Stimulated activated naive CD8-positive, alpha-beta T cell treated with anti-CD3 and anti-CD28 coated beads, Interleukin-15, amount 100 ng/mL, for 72 hours (primary cell): ENCODE measurements at regions not wholly inside any gene's neighbourhood (a gene's known extent, or its start where the extent isn't known, plus 50 kb on each side); places are given as distances from the start of the nearest gene placed in this dataset.
A peak's percentile ranks its signal among the peaks of the same experiment; 100 is the strongest.
"Not testable (repeated sequence)": the region's sequence is repeated elsewhere in the genome, so short reads cannot be mapped to it uniquely, and the experiment has no call there.

Experiments used
- ATAC-seq: fragments of 150-1000 bp; cut with Tn5 transposase; 2 replicates; pipeline ENCODE4 v1.10.0; 2021; ENCODE audit warnings: mild to moderate bottlenecking, moderate library complexity
- DNase-seq, 2 donors: peaks; one replicate each; pipeline ENCODE4 v3.0.0; 2021 to 2022
- H3K27ac Mint-ChIP-seq, 2 donors: one replicate each; pipeline ENCODE4 v1.8.0; 2022; ENCODE audit warnings: mild to moderate bottlenecking in 2 of 2, mixed read lengths in 2 of 2, moderate library complexity in 2 of 2
- H3K27me3 Mint-ChIP-seq: one replicate; pipeline ENCODE4 v1.8.0; 2022; ENCODE audit warnings: mixed read lengths
- H3K4me1 Mint-ChIP-seq: one replicate; pipeline ENCODE4 v1.8.0; 2022; ENCODE audit warnings: mild to moderate bottlenecking, mixed read lengths
- H3K4me3 Mint-ChIP-seq, 2 donors: one replicate each; pipeline ENCODE4 v1.8.0; 2022; ENCODE audit warnings: mild to moderate bottlenecking in 2 of 2, mixed read lengths in 2 of 2, moderate library complexity in 1 of 2
- H3K9me3 Mint-ChIP-seq, 2 donors: one replicate each; pipeline ENCODE4 v1.8.0; 2022; ENCODE audit warnings: mixed read lengths in 2 of 2

DNA sequence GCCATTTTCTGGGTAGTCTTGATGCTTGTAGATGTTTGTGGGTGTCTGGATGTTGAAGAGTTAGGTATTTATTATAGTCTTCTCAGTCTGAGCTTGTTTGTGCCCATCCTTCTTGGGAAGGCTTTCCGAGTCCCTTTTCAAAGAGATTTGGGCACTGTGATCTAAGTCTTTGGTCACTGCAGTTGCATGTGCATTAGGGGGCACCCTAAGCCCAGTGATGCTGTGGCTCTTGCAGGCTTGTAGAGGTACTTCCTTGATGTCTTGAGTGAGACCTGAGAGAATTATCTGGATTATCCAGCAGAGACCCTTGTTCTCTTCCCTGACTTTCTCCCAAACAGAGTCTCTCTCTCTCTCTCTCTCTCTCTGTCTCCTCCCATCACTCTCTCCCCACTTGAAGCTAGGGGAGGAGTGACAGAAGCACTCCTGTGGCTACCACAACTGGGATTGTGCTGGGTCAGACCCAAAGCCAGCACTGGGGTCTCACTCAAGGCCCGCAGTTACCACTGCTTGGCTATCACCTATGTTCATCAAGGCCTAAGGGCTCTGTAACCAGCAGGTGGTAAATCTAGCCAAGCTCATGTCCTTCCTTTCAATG lies 68.5 kb downstream of the TMCO5A start:
- ATAC-seq (peak; percentile 61), DNase-seq (peak; percentile 8 to 35)
- Mint-ChIP-seq H3K27ac (no peak overlapping the region), H3K4me3 (no peak overlapping the region), H3K4me1 (no peaks in the 10 kb centered on the region), H3K9me3 (peaks cover 12 to 16% of the 10 kb centered on the region in 2 donors), H3K27me3 (peaks cover 22% of the 10 kb centered on the region)

DNA sequence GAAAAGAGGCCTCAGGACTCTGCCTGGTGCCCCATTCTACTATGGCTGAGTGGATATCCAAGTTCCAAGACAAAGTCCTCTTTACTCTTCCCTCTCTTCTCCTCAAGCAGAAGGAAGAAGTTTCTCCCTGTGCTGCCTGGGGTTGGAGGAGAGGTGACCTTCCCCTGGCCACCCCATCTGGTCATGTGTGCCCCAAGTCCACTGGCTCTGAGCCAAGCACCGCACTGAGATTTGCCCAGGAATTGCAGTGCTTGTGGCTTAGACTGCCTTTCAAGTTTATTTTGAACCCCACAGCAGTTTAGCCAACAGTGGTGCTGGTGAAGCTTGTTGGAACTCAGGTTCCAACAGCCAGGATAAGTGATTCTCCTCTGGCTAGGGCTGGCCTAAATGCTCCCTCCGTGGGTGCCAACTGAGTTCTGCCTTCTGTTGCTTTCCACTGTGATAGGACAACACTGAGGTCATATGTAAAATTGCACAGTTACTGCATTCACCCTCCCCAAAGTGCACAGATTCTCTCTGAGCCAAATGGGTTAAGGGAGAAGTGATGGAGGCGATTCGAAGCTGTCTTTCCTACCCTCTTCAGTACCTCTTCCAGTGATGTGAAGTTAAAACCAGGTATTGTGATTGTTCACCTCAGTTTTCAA lies 69.9 kb downstream of the TMCO5A start:
- H3K4me1 Mint-ChIP-seq, result no peaks in the 10 kb centered on the region
- peak overlapping the region in 1 of 2 donors; percentile 36 for H3K27ac Mint-ChIP-seq
- peaks cover 12 to 16% of the 10 kb centered on the region in 2 donors for H3K9me3 Mint-ChIP-seq
- no peak for DNase-seq
- H3K27me3 Mint-ChIP-seq, result peaks cover 17% of the 10 kb centered on the region
- no peak for ATAC-seq
- H3K4me3 Mint-ChIP-seq, result no peak overlapping the region

GRCh38 chr15:38005953-38006808 lies 71.7 kb downstream of the TMCO5A start:
- Mint-ChIP-seq H3K9me3 (peaks cover 12 to 16% of the 10 kb centered on the region in 2 donors), H3K27ac (no peak overlapping the region), H3K27me3 (peaks cover 15% of the 10 kb centered on the region), H3K4me3 (no peak overlapping the region), H3K4me1 (no peaks in the 10 kb centered on the region)
- no peak for DNase-seq
- no peak for ATAC-seq

GRCh38 chr15:38010395-38010794 lies 76.0 kb downstream of the TMCO5A start:
- Mint-ChIP-seq H3K4me3 (no peak overlapping the region), H3K27me3 (peaks cover 11% of the 10 kb centered on the region), H3K27ac (no peak overlapping the region), H3K9me3 (no peaks in the 10 kb centered on the region), H3K4me1 (no peaks in the 10 kb centered on the region)
- DNase-seq (no peak), ATAC-seq (no peak)

DNA sequence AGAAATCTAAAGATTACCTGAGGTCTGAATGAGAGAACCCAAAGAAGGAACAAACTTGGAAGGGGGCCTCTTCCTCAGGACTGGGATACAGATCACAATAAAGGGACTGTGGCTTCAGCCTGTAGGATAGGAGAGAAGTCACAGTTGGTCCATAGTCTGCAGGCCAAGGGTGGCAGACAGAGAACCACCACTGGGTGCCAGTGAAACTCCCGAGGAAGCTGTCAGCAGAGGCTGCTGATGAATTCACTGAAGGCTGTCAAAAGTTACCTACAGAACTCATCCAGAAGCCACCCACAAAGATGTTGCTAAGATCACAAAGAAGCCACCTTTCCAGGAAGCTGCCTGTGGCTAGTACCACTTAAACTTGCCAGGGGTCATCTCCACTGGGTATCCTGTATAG lies 78.5 kb downstream of the TMCO5A start:
- no peaks in the 10 kb centered on the region for H3K4me1 Mint-ChIP-seq
- ATAC-seq (no peak), DNase-seq (no peak)
- H3K27ac Mint-ChIP-seq, result no peak overlapping the region
- H3K9me3 Mint-ChIP-seq, result no peaks in the 10 kb centered on the region
- no peak overlapping the region for H3K4me3 Mint-ChIP-seq
- peaks cover 21% of the 10 kb centered on the region for H3K27me3 Mint-ChIP-seq

DNA sequence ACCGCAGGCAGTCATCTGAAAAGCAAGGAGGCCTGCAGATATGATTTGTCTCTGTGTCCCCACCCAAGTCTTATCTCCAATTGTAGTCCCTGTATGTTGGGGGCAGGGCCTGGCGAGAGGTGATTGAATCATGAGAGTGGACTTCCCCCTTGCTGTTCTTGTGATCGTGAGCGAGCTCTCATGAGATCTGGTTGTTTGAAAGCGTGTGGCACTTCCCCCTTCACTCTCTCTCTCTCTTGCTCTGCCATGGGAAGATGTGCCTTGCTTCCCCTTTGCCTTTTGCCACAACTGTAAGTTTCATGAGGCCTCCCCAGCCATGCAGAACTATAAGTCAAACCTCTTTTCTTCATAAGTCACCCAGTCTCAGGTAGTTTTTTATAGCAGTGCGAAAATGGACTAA lies 83.3 kb downstream of the TMCO5A start:
- DNase-seq (no peak), ATAC-seq (no peak)
- H3K9me3 Mint-ChIP-seq, result no peaks in the 10 kb centered on the region
- H3K4me3 Mint-ChIP-seq, result no peak overlapping the region
- H3K27me3 Mint-ChIP-seq, result peaks cover 21% of the 10 kb centered on the region
- no peak overlapping the region for H3K27ac Mint-ChIP-seq
- H3K4me1 Mint-ChIP-seq, result no peaks in the 10 kb centered on the region

DNA sequence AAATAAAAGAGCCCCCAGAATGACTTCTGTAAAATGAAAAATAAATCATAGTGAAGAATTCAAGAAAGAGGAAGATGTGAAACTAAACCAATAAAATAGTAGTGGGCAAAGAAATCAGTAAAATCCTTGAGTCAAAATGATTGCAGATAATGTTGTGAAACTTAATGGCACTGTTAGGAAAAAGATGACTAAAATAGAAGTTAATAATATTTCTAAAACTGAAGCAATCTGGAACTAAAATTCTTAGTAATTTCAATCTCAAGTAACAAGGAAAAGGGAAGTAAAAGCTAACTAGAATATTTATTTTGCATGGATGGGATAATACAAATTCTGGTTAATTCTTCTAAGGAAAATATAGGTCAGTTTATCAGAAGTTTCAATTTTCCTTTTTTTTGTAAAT lies 84.6 kb downstream of the TMCO5A start:
- Mint-ChIP-seq H3K4me3 (no peak overlapping the region), H3K4me1 (no peaks in the 10 kb centered on the region), H3K9me3 (no peaks in the 10 kb centered on the region), H3K27me3 (peaks cover 17% of the 10 kb centered on the region), H3K27ac (no peak overlapping the region)
- ATAC-seq (no peak), DNase-seq (no peak)

DNA sequence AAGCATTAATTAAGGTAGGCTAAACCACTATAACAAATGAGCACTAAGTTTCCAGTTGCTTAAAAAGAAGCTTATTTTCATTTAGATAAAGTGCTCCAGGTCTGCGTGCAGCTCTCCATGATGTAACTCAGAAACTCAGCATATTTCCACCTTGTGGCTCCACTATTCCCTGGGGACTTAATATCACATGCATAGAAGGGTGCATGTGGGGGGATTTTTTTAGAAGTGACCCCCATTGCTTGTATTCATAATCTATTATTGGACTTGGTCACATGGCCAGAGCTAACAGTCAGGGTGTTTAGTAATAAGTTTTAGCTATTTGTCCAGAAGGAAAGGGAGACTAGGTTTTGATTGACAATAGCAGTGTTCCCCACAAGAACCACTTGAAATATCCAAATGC lies 86.8 kb downstream of the TMCO5A start:
- Mint-ChIP-seq H3K9me3 (no peaks in the 10 kb centered on the region), H3K4me1 (no peaks in the 10 kb centered on the region), H3K4me3 (no peak overlapping the region), H3K27ac (no peak overlapping the region), H3K27me3 (peaks cover 17% of the 10 kb centered on the region)
- ATAC-seq, result no peak
- DNase-seq, result no peak

DNA sequence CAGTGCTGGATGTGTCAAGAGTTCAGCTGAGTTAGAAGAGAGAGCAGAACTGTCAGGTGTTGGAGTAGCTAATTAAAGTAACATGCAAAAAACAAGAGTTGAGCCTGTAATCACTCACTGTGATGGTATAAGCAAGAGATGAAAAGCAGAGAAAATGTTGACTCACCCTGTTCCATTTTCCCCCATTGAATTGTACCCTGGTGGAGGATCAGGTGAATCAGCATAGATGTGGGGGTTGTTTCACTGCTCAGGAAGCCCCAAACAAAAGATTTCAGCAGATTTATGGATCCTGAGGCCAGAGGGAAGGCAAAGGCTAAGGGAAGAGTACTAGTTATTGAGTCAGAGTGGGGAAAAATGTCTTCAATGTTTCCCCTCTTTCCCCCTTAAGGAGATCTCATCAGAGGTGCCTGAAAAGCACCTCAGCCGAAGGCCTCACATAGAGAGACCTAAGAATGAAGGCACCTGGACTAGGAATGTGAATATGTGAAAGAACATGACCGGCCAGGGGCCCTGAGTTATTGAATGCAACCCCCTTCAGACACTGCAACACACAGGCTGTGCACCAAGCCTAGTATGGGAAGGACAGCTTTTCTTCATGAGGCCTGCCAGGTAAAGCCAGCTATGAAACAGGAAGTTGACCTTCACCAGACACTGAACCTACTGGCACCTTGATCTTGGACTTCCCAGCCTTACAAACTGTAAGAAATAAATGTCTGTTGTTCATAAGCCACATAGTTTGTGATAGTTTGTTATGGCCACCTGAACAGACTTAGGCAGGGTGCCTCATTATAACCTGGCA lies 90.1 kb downstream of the TMCO5A start:
- no peak overlapping the region for H3K27ac Mint-ChIP-seq
- no peaks in the 10 kb centered on the region for H3K4me1 Mint-ChIP-seq
- peaks cover 7% of the 10 kb centered on the region for H3K27me3 Mint-ChIP-seq
- H3K4me3 Mint-ChIP-seq, result no peak overlapping the region
- no peaks in the 10 kb centered on the region for H3K9me3 Mint-ChIP-seq
- no peak for ATAC-seq
- DNase-seq, result no peak

GRCh38 chr15:38025656-38026055 lies 91.2 kb downstream of the TMCO5A start:
- DNase-seq, H3K27ac Mint-ChIP-seq, ATAC-seq, H3K4me1 Mint-ChIP-seq, H3K27me3 Mint-ChIP-seq, H3K4me3 Mint-ChIP-seq, H3K9me3 Mint-ChIP-seq: not testable (repeated sequence)

GRCh38 chr15:38028869-38029268 lies 94.4 kb downstream of the TMCO5A start:
- no peaks in the 10 kb centered on the region for H3K4me1 Mint-ChIP-seq

DNA sequence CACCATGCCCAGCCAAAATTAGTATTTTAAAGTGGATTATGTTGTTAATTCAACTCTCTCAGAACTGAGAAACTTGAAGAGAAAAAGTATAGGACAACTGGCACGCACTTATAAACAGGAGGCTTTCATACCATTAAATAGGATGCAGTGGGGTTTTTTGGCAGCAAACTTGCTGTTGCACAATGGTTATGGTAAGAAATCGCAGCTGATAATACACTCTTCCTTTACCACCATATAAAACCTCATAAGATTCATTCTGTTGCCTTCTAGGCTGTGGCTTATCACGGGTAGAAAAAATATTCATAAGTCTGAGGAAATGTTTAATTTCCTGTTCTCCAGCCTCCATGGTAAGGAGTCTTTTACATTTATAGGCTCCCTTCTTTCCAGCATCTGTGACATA lies 95.3 kb downstream of the TMCO5A start:
- DNase-seq (no peak), ATAC-seq (no peak)
- H3K4me3 Mint-ChIP-seq, result no peak overlapping the region
- H3K27ac Mint-ChIP-seq, result no peak overlapping the region
- H3K27me3 Mint-ChIP-seq, result peaks cover 20% of the 10 kb centered on the region
- H3K4me1 Mint-ChIP-seq, result no peaks in the 10 kb centered on the region
- peaks cover 0 to 8% of the 10 kb centered on the region in 2 donors for H3K9me3 Mint-ChIP-seq

More at GRCh38 chr15:38028869-38029268, 94.4 kb downstream of the TMCO5A start:
- H3K4me3 Mint-ChIP-seq, result no peak overlapping the region
- peaks cover 15% of the 10 kb centered on the region for H3K27me3 Mint-ChIP-seq
- no peak for ATAC-seq
- peaks cover 0 to 8% of the 10 kb centered on the region in 2 donors for H3K9me3 Mint-ChIP-seq
- DNase-seq, result no peak
- H3K27ac Mint-ChIP-seq, result no peak overlapping the region

GRCh38 chr15:38030609-38031008 lies 96.2 kb downstream of the TMCO5A start:
- peaks cover 22% of the 10 kb centered on the region for H3K27me3 Mint-ChIP-seq
- H3K4me3 Mint-ChIP-seq, result no peak overlapping the region
- H3K27ac Mint-ChIP-seq, result no peak overlapping the region
- H3K9me3 Mint-ChIP-seq, result peaks cover 0 to 8% of the 10 kb centered on the region in 2 donors
- no peaks in the 10 kb centered on the region for H3K4me1 Mint-ChIP-seq
- no peak for DNase-seq
- ATAC-seq, result no peak

- peaks cover 0 to 7% of the 10 kb centered on the region in 2 donors for H3K9me3 Mint-ChIP-seq
- H3K4me1 Mint-ChIP-seq, result no peaks in the 10 kb centered on the region
- peaks cover 40% of the 10 kb centered on the region for H3K27me3 Mint-ChIP-seq
- ATAC-seq, result no peak
- H3K27ac Mint-ChIP-seq, result no peak overlapping the region
- no peak for DNase-seq
- H3K4me3 Mint-ChIP-seq, result no peak overlapping the region
Observed at GRCh38 chr15:38035701-38036100, 101.3 kb downstream of the TMCO5A start.

- Mint-ChIP-seq H3K27me3 (peaks cover 33% of the 10 kb centered on the region), H3K4me1 (no peaks in the 10 kb centered on the region), H3K9me3 (no peaks in the 10 kb centered on the region), H3K4me3 (no peak overlapping the region), H3K27ac (no peak overlapping the region)
- DNase-seq (no peak), ATAC-seq (no peak)
Observed at GRCh38 chr15:38036790-38037338, 102.4 kb downstream of the TMCO5A start.
